ENCODE measurements at regions not wholly inside any gene's neighbourhood (a gene's known extent, or its start where the extent isn't known, plus 50 kb on each side); places are given as distances from the start of the nearest gene placed in this dataset.

- TF ChIP-seq CTCF (IDR thresholded peaks at IDR 0.05) (no peak), POLR2A (IDR thresholded peaks at IDR 0.05) (no peak)
Observed at GRCh38 chr5:37931541-37931940, 91.7 kb upstream of the GDNF start.

All from thyroid gland (tissue), 4 donors.